GM12878 (cell line): ENCODE measurements at regions not wholly inside any gene's neighbourhood (a gene's known extent, or its start where the extent isn't known, plus 50 kb on each side); places are given as distances from the start of the nearest gene placed in this dataset.

Experiments
- ASH2L ChIP-seq: fragments of 300-600, 200-600 bp; sonication (generic); IDR thresholded peaks from 2 replicates; pipeline ENCODE4 v1.6.1; 2017; ENCODE audit warnings: low read depth, mild to moderate bottlenecking, borderline replicate concordance
- BMI1 ChIP-seq: fragments of 450-650 bp; IDR thresholded peaks from 2 replicates; pipeline ENCODE4 v1.6.1; 2016; ENCODE audit warnings: mild to moderate bottlenecking, moderate library complexity, borderline replicate concordance
- ESRRA ChIP-seq: IDR thresholded peaks from 2 replicates; pipeline ENCODE4 v1.6.1; 2012; ENCODE audit warnings: mild to moderate bottlenecking, low read length, improper control_type of control experiment
- MYB ChIP-seq: fragments of 150-350 bp; IDR thresholded peaks from 2 replicates; pipeline ENCODE4 v1.6.1; 2014; ENCODE audit warnings: mild to moderate bottlenecking, low read depth, low read length, borderline replicate concordance
- PAX8 ChIP-seq: fragments of 450-650 bp; IDR thresholded peaks from 2 replicates; pipeline ENCODE4 v1.6.1; 2017; ENCODE audit warnings: mild to moderate bottlenecking, moderate library complexity
- SIN3A ChIP-seq: IDR thresholded peaks from 2 replicates; pipeline ENCODE4 v1.6.1; 2012; ENCODE audit warnings: low read depth, low read length, improper control_type of control experiment
- SMARCA5 ChIP-seq: fragments of 450-650 bp; IDR thresholded peaks from 2 replicates; pipeline ENCODE4 v1.6.1; 2017; ENCODE audit warnings: mild to moderate bottlenecking
- TCF3 ChIP-seq: IDR thresholded peaks from 2 replicates; pipeline ENCODE4 v1.6.1; 2012; ENCODE audit warnings: low read depth, mild to moderate bottlenecking, low read length, borderline replicate concordance; ENCODE audit not compliant: insufficient read depth
- WRNIP1 ChIP-seq: IDR thresholded peaks from 2 replicates; pipeline ENCODE4 v1.6.1; 2011; ENCODE audit warnings: low read depth, low read length, improper control_type of control experiment, borderline replicate concordance
- YBX1 ChIP-seq: fragments of 450-650 bp; IDR thresholded peaks from 2 replicates; pipeline ENCODE4 v1.6.1; 2016; ENCODE audit warnings: antibody characterized with exemption
- TF ChIP-seq, protein P1 (sequence below): fragments of 450-650 bp; formaldehyde crosslinking; IDR thresholded peaks from 2 replicates; pipeline ENCODE4 v1.5.0; 2022; ENCODE audit warnings: mild to moderate bottlenecking, missing genetic modification characterization
- TF ChIP-seq, protein P2 (sequence below): fragments of 150-350 bp; IDR thresholded peaks from 2 replicates; pipeline ENCODE4 v1.6.1; 2014; ENCODE audit warnings: mild to moderate bottlenecking, low read depth, low read length
- TF ChIP-seq, protein P3 (sequence below): fragments of 450-650 bp; IDR thresholded peaks from 2 replicates; pipeline ENCODE4 v1.6.1; 2018; ENCODE audit warnings: mild to moderate bottlenecking, low read depth, moderate library complexity; ENCODE audit not compliant: partially characterized antibody

DNA sequence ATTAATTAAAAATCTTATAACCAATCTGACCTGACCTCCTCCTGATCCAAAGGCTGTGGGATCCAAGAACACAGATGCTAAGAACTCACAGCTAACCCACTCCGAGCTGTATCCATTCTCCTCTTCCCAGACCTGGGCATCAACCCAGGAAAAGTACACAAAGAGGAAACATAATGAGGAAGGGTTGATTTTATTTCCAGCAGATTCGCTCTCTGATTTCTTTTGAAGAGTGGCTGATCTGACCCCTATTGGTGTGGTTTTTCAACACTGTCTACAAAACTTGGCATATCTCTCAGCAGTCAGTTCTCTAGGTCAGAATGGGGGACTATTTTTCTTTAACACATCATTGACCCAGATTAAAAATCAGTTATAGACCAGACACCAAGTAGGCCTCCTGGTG is 201.9 kb upstream of the UBASH3B start (continued):
- TF ChIP-seq WRNIP1 (no peak), PAX8 (no peak), YBX1 (no peak), ESRRA (no peak), BMI1 (no peak), TCF3 (no peak), SIN3A (no peak), SMARCA5 (no peak), ASH2L (no peak), MYB (no peak)
- TF ChIP-seq, protein P1, sequence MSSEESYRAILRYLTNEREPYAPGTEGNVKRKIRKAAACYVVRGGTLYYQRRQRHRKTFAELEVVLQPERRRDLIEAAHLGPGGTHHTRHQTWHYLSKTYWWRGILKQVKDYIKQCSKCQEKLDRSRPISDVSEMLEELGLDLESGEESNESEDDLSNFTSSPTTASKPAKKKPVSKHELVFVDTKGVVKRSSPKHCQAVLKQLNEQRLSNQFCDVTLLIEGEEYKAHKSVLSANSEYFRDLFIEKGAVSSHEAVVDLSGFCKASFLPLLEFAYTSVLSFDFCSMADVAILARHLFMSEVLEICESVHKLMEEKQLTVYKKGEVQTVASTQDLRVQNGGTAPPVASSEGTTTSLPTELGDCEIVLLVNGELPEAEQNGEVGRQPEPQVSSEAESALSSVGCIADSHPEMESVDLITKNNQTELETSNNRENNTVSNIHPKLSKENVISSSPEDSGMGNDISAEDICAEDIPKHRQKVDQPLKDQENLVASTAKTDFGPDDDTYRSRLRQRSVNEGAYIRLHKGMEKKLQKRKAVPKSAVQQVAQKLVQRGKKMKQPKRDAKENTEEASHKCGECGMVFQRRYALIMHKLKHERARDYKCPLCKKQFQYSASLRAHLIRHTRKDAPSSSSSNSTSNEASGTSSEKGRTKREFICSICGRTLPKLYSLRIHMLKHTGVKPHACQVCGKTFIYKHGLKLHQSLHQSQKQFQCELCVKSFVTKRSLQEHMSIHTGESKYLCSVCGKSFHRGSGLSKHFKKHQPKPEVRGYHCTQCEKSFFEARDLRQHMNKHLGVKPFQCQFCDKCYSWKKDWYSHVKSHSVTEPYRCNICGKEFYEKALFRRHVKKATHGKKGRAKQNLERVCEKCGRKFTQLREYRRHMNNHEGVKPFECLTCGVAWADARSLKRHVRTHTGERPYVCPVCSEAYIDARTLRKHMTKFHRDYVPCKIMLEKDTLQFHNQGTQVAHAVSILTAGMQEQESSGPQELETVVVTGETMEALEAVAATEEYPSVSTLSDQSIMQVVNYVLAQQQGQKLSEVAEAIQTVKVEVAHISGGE (CRISPR knock-in tag): no peak
- TF ChIP-seq, protein P2, sequence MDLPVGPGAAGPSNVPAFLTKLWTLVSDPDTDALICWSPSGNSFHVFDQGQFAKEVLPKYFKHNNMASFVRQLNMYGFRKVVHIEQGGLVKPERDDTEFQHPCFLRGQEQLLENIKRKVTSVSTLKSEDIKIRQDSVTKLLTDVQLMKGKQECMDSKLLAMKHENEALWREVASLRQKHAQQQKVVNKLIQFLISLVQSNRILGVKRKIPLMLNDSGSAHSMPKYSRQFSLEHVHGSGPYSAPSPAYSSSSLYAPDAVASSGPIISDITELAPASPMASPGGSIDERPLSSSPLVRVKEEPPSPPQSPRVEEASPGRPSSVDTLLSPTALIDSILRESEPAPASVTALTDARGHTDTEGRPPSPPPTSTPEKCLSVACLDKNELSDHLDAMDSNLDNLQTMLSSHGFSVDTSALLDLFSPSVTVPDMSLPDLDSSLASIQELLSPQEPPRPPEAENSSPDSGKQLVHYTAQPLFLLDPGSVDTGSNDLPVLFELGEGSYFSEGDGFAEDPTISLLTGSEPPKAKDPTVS: no peak
- TF ChIP-seq, protein P3, sequence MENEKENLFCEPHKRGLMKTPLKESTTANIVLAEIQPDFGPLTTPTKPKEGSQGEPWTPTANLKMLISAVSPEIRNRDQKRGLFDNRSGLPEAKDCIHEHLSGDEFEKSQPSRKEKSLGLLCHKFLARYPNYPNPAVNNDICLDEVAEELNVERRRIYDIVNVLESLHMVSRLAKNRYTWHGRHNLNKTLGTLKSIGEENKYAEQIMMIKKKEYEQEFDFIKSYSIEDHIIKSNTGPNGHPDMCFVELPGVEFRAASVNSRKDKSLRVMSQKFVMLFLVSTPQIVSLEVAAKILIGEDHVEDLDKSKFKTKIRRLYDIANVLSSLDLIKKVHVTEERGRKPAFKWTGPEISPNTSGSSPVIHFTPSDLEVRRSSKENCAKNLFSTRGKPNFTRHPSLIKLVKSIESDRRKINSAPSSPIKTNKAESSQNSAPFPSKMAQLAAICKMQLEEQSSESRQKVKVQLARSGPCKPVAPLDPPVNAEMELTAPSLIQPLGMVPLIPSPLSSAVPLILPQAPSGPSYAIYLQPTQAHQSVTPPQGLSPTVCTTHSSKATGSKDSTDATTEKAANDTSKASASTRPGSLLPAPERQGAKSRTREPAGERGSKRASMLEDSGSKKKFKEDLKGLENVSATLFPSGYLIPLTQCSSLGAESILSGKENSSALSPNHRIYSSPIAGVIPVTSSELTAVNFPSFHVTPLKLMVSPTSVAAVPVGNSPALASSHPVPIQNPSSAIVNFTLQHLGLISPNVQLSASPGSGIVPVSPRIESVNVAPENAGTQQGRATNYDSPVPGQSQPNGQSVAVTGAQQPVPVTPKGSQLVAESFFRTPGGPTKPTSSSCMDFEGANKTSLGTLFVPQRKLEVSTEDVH: no peak
